ENCODE measurements at regions not wholly inside any gene's neighbourhood (a gene's known extent, or its start where the extent isn't known, plus 50 kb on each side); places are given as distances from the start of the nearest gene placed in this dataset.

DNA sequence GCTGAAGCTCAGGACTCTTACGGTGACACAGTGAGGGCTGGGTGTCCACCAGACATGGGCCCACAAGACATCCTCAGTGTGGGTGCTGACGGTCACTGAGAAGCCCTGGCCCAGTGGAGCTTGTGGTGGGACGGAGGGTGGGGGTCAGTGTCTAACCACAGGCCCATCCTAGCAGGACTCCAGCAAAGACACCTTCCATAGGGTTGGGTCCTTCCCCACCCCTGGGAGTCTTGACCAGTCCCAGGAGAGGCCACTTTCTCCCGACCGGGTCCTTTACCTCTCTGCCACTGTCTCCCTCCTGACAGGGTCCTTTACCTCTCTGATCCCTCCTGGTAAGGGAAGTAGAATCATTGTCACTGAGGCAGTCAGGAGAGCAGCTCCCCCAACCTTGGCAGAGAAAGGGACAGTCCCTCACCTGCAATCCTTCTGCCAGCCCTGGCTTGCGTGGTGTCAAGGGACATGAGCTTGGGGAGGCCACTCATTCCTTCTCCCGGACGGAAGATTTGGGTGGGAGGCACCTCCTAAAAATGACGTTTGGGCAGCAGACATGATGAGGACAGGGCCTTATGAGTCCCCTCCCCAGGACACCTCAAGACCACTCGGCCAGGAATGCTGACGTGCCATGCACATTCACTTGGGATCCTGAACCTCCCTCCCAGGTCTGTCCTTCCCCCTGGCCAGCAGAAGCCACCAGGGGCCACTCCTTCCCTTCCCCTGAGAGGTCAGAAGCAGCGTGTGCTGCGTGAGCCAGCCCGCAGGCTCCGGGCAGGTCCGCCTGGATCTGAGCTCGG, 91.5 kb upstream of the FGF3 start:
- TF ChIP-seq POLR2A (IDR thresholded peaks at IDR 0.05; ENCODE audit: low read depth, low read length) (no peak), POLR2AphosphoS5 (IDR thresholded peaks at IDR 0.05; ENCODE audit: low read depth, low read length) (no peak), TAF1 (IDR thresholded peaks at IDR 0.05; ENCODE audit: low read depth, low read length) (no peak), PAX5 (IDR thresholded peaks at IDR 0.05; ENCODE audit: insufficient read depth, low read length, severe bottlenecking) (no peak), SPI1 (IDR thresholded peaks at IDR 0.05; ENCODE audit: low read depth, low read length) (no peak), POU2F2 (IDR thresholded peaks at IDR 0.05; ENCODE audit: low read depth, low read length) (no peak)

Measured in GM12891 (cell line).